HuH-7.5 (cell line): ENCODE measurements at regions not wholly inside any gene's neighbourhood (a gene's known extent, or its start where the extent isn't known, plus 50 kb on each side); places are given as distances from the start of the nearest gene placed in this dataset.

Experiments
- DNase-seq: peaks from one replicate; pipeline ENCODE4 v3.0.0; 2011; ENCODE audit warnings: low spot score

- DNase-seq: no peak
Measured at GRCh38 chr3:148226246-148226645, 471.5 kb upstream of the AGTR1 start.

- no peak for DNase-seq
Measured at GRCh38 chr3:148227534-148227933, 470.2 kb upstream of the AGTR1 start.

- DNase-seq: no peak
Measured at GRCh38 chr3:148229107-148229506, 468.6 kb upstream of the AGTR1 start.

GRCh38 chr3:148230473-148230872 is 467.2 kb upstream of the AGTR1 start:
- no peak for DNase-seq

- no peak for DNase-seq
Measured at GRCh38 chr3:148232389-148232788, 465.3 kb upstream of the AGTR1 start.

- DNase-seq: no peak
Measured at GRCh38 chr3:148233403-148233802, 464.3 kb upstream of the AGTR1 start.

GRCh38 chr3:148234536-148234935 is 463.2 kb upstream of the AGTR1 start:
- DNase-seq: no peak

- no peak for DNase-seq
Measured at GRCh38 chr3:148235566-148235965, 462.1 kb upstream of the AGTR1 start.

- DNase-seq: no peak
Measured at GRCh38 chr3:148238421-148238821, 459.3 kb upstream of the AGTR1 start.

GRCh38 chr3:148240351-148240750 is 457.4 kb upstream of the AGTR1 start:
- DNase-seq: no peak

- DNase-seq: no peak
Measured at GRCh38 chr3:148243609-148244008, 454.1 kb upstream of the AGTR1 start.

GRCh38 chr3:148246291-148246923 is 451.3 kb upstream of the AGTR1 start:
- DNase-seq: no peak

- no peak for DNase-seq
Measured at GRCh38 chr3:148253713-148254112, 444.0 kb upstream of the AGTR1 start.

- no peak for DNase-seq
Measured at GRCh38 chr3:148254402-148254801, 443.3 kb upstream of the AGTR1 start.

- DNase-seq: no peak
Measured at GRCh38 chr3:148255981-148256969, 441.4 kb upstream of the AGTR1 start.

GRCh38 chr3:148262980-148263379 is 434.7 kb upstream of the AGTR1 start:
- DNase-seq: no peak

GRCh38 chr3:148265841-148266240 is 431.9 kb upstream of the AGTR1 start:
- no peak for DNase-seq

- DNase-seq: no peak
Measured at GRCh38 chr3:148266341-148266740, 431.4 kb upstream of the AGTR1 start.

GRCh38 chr3:148269816-148270215 is 427.9 kb upstream of the AGTR1 start:
- no peak for DNase-seq

GRCh38 chr3:148280623-148281242 is 417.0 kb upstream of the AGTR1 start:
- DNase-seq: no peak

- no peak for DNase-seq
Measured at GRCh38 chr3:148289159-148289558, 408.5 kb upstream of the AGTR1 start.

- no peak for DNase-seq
Measured at GRCh38 chr3:148297013-148297412, 400.7 kb upstream of the AGTR1 start.

- no peak for DNase-seq
Measured at GRCh38 chr3:148307443-148307843, 390.3 kb upstream of the AGTR1 start.
